GM06990 (cell line): ENCODE measurements at regions not wholly inside any gene's neighbourhood (a gene's known extent, or its start where the extent isn't known, plus 50 kb on each side); places are given as distances from the start of the nearest gene placed in this dataset.

Experiments
- DNase-seq: peaks from one replicate; pipeline ENCODE4 v3.0.0-alpha.2; 2011; ENCODE audit not compliant: insufficient read length; ENCODE audit errors: extremely low read depth
- H3K27me3 ChIP-seq: replicated peaks from 2 replicates; pipeline ENCODE4 v1.6.0; 2011; ENCODE audit warnings: low read length; ENCODE audit not compliant: control insufficient read depth, insufficient read depth
- H3K36me3 ChIP-seq: 2 replicates; pipeline ENCODE4 v1.5.1; 2011; ENCODE audit warnings: low read length; ENCODE audit not compliant: control insufficient read depth, insufficient read depth
- H3K4me3 ChIP-seq: replicated peaks from 2 replicates; pipeline ENCODE4 v1.5.1; 2011; ENCODE audit warnings: low read depth, mild to moderate bottlenecking, control low read depth, low read length
- TF ChIP-seq, protein P1 (sequence below): IDR thresholded peaks from 2 replicates; pipeline ENCODE4 v1.5.1; 2011; ENCODE audit warnings: low read length, control low read depth, mild to moderate bottlenecking, inconsistent platforms; ENCODE audit not compliant: insufficient read depth, poor library complexity, severe bottlenecking

DNA sequence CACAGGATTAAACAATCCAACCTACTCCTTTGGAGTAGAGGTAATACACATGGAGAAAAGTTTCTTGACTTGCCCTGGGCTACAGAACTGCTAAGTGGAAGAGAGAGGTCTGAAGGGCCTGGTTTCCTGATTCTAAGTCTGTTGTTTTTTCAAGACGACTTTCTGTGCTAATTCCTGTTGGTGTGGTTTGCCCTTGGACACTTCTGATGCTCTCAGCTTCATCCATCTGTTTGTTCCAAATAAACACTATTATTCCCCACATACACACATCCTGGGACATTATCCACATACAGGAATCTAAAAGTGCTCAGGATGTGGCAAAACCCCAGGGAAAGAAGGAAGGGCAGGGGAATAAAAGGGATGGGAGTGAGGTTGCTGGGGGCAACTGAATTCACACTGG, 393.5 kb upstream of the TBL1XR1 start:
- Histone ChIP-seq H3K36me3 (no peaks in the 10 kb centered on the region), H3K4me3 (no peak overlapping the region), H3K27me3 (no peaks in the 10 kb centered on the region)
- no peak for DNase-seq
- TF ChIP-seq, protein P1, sequence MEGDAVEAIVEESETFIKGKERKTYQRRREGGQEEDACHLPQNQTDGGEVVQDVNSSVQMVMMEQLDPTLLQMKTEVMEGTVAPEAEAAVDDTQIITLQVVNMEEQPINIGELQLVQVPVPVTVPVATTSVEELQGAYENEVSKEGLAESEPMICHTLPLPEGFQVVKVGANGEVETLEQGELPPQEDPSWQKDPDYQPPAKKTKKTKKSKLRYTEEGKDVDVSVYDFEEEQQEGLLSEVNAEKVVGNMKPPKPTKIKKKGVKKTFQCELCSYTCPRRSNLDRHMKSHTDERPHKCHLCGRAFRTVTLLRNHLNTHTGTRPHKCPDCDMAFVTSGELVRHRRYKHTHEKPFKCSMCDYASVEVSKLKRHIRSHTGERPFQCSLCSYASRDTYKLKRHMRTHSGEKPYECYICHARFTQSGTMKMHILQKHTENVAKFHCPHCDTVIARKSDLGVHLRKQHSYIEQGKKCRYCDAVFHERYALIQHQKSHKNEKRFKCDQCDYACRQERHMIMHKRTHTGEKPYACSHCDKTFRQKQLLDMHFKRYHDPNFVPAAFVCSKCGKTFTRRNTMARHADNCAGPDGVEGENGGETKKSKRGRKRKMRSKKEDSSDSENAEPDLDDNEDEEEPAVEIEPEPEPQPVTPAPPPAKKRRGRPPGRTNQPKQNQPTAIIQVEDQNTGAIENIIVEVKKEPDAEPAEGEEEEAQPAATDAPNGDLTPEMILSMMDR: no peak

DNA sequence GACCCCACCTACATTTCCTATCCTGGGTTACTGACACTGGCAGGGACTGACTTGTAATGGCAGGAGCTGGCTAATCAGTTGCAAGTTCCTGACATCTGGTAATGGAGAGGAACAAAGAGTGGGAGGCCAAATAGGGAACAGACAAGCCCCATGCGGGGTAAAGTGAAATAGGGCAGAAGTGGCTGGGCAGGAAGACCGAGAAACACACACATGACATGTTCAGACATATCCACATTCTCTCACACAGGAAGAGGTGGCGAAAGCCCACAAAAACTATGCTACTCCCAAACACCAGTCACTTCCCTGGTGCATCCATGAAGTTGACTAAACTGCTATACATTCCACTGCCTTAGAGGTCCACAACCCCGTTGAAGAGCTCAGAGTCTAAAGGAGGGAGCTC, 394.1 kb upstream of the TBL1XR1 start:
- Histone ChIP-seq H3K27me3 (no peaks in the 10 kb centered on the region), H3K36me3 (no peaks in the 10 kb centered on the region), H3K4me3 (no peak overlapping the region)
- DNase-seq: peak; percentile 24
- TF ChIP-seq, protein P1: no peak

DNA sequence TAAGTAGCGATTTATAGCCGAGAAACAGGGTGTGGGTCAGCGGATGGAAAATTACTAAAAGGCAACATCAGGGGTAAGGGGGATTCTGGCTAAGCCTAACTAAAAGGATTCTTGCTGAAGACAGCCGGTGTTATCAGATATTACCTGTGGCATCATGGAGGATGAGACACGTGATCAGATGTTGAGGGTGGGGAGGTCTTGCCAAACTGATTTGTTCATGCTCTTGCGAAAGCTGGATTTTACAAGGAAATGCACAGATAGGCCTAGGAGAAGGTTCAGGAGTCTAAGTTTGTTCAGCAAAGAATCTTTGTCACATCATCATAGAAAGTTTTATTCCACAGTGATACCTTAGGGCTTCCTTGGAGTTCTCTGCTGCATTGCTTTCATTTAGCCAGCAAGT, 396.8 kb upstream of the TBL1XR1 start:
- no peak for DNase-seq
- no peaks in the 10 kb centered on the region for H3K27me3 ChIP-seq
- TF ChIP-seq, protein P1: no peak
- H3K36me3 ChIP-seq: no peaks in the 10 kb centered on the region
- no peak overlapping the region for H3K4me3 ChIP-seq

DNA sequence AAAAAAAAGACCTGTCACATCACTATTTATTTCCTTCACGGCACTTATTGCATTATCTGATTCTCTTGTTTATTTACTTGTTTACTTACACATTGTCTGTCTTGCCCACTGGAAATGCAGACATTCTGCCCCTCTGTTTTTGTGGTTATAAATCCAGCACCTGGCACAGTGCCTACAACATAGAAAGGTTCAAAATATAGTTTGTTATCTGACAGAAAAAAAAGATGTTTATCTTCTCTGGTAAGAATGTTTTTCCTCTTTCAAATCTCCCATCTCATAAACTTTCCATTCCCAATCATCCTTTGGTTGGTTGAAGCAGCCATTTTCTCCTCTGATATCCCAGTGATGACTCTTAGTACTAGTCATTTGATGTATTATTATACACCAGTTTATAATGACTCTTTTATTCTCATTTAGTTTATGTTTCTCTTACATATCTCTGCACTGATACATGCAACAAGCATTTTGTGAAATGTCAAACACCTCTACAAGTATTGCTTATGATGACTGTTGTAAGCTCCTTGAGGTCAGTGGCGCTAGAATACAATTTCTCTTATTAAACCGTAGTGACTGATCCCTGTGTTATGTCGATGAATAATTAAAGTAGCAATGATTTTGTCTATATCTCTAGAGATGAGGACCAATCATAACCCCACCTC, 398.4 kb upstream of the TBL1XR1 start:
- Histone ChIP-seq H3K36me3 (no peaks in the 10 kb centered on the region), H3K27me3 (no peaks in the 10 kb centered on the region), H3K4me3 (no peak overlapping the region)
- DNase-seq: no peak
- TF ChIP-seq, protein P1: no peak

DNA sequence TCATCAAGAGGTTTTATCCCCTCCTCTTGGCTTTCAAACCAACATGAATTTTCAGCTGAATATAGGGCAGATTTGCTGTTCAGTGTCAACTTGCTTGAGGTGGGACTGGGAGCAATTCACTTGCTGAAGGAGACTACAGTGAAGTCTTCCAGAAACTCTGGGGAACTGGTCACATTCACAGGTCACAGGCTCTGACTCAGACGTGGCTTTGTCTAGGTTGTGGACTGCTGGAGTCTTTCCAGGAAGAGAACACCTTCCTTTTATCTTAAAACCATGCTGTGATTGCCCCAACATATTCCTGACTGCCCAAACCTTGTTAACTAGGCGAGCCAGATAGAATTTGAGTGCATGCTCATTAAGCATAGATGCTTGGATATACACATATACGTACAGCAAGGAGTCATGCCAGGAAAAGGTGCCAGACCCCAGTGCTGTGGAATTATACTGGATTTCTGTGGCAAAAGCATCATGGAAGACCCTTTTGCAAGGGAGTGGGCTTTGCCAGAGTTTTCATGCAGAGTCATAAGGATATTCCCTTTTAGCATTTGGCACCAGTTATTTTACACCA, 399.1 kb upstream of the TBL1XR1 start:
- H3K4me3 ChIP-seq: no peak overlapping the region
- H3K27me3 ChIP-seq: no peaks in the 10 kb centered on the region
- DNase-seq: no peak
- H3K36me3 ChIP-seq: no peaks in the 10 kb centered on the region
- TF ChIP-seq, protein P1: no peak

DNA sequence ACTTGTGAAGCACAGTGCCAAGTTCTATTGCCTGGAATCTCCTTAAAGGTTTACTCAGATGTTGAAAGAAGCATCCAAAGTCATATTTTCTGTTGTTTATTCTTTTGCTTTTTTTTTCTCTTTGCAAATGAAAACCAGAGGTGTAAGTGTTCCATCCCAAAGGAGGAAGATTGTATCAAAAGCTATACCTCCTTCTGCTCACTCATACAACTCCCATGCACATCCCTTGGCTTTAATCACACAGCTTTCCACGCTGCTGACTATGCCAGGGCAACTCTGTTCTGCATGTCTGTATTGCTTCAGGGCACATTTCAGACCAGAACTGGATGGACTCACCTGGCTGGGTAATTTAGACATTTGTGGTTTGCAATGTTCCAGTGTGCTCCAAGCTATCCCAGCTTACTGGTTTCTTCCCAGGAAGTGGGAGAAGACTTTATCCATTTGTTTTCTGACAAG, 399.6 kb upstream of the TBL1XR1 start:
- no peak for DNase-seq
- H3K4me3 ChIP-seq: no peak overlapping the region
- no peaks in the 10 kb centered on the region for H3K36me3 ChIP-seq
- no peaks in the 10 kb centered on the region for H3K27me3 ChIP-seq
- TF ChIP-seq, protein P1: no peak
